ENCODE measurements at regions not wholly inside any gene's neighbourhood (a gene's known extent, or its start where the extent isn't known, plus 50 kb on each side); places are given as distances from the start of the nearest gene placed in this dataset.
A peak's percentile ranks its signal among the peaks of the same experiment; 100 is the strongest.
"Not testable (repeated sequence)": the region's sequence is repeated elsewhere in the genome, so short reads cannot be mapped to it uniquely, and the experiment has no call there.

DNA sequence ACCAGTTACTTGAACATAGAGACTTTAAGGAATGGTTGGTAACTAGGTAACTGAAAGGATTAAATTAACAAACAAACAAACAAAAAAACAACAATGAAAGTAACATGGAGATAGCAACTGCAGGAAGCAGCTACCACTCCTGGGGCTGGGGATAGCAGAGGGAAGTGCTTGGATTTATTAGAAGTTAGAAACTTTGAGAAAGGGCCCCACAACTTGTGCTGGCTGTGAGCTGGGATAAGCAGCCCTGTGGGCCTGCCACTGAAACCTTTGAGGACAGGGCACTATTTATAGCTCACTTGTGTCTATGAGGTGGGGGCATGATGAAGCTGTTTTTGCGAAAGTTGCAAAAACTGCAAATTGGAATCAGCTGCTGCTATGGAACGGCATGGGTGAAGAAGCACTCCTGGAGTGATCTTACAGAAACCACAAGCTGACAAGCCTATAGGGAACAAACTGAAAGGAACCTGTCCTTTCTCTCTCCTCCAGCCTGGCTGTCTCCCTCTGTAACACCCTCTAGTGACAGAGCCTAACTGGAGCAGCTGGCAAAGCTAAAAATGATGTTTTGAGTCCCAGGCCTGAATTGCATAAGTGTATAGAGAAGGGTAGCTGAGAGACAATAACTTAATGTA is 91.4 kb upstream of the RANBP6 start:
- H3K4me1 ChIP-seq (ENCODE audit: insufficient read depth, insufficient read length) = no peaks in the 10 kb centered on the region
- H3K36me3 ChIP-seq (ENCODE audit: insufficient read depth, insufficient read length, low read length) = no peaks in the 10 kb centered on the region
- TF ChIP-seq SUZ12 (IDR thresholded peaks at IDR 0.05; ENCODE audit: extremely low read depth, insufficient read depth, insufficient read length) (no peak), ZNF274 (IDR thresholded peaks at IDR 0.05; ENCODE audit: low read depth, low read length) (no peak), YY1 (IDR thresholded peaks at IDR 0.05; ENCODE audit: insufficient read depth, insufficient read length) (no peak)
- H3K4me3 ChIP-seq (ENCODE audit: insufficient read length, low read depth) = no peak overlapping the region
- DNase-seq (ENCODE audit: low read depth, low spot score) = peak; percentile 25
- no peak overlapping the region for H3K9ac ChIP-seq (ENCODE audit: insufficient read length, low read depth)
- H3K9me3 ChIP-seq (ENCODE audit: insufficient read depth, low read length) = no peaks in the 10 kb centered on the region
- no peaks in the 10 kb centered on the region for H3K27me3 ChIP-seq (ENCODE audit: insufficient read depth, insufficient read length)

- Histone ChIP-seq H3K4me3 (ENCODE audit: insufficient read length, low read depth) (no peak overlapping the region), H3K36me3 (ENCODE audit: insufficient read depth, insufficient read length, low read length) (no peaks in the 10 kb centered on the region), H3K4me1 (ENCODE audit: insufficient read depth, insufficient read length) (no peaks in the 10 kb centered on the region), H3K27me3 (ENCODE audit: insufficient read depth, insufficient read length) (no peaks in the 10 kb centered on the region), H3K9ac (ENCODE audit: insufficient read length, low read depth) (no peak overlapping the region), H3K9me3 (ENCODE audit: insufficient read depth, low read length) (no peaks in the 10 kb centered on the region)
- no peak for TF ChIP-seq ZNF274 (IDR thresholded peaks at IDR 0.05; ENCODE audit: low read depth, low read length)
- TF ChIP-seq YY1 (IDR thresholded peaks at IDR 0.05; ENCODE audit: insufficient read depth, insufficient read length) = no peak
- no peak for TF ChIP-seq SUZ12 (IDR thresholded peaks at IDR 0.05; ENCODE audit: extremely low read depth, insufficient read depth, insufficient read length)
- DNase-seq (ENCODE audit: low read depth, low spot score) = no peak
These were observed 90.3 kb upstream of the RANBP6 start for GRCh38 chr9:6105738-6106137.

- H3K27me3 ChIP-seq (ENCODE audit: insufficient read depth, insufficient read length); H3K4me3 ChIP-seq (ENCODE audit: insufficient read length, low read depth); H3K9ac ChIP-seq (ENCODE audit: insufficient read length, low read depth); H3K36me3 ChIP-seq (ENCODE audit: insufficient read depth, insufficient read length, low read length); DNase-seq (ENCODE audit: low read depth, low spot score); H3K9me3 ChIP-seq (ENCODE audit: insufficient read depth, low read length); H3K4me1 ChIP-seq (ENCODE audit: insufficient read depth, insufficient read length): not testable (repeated sequence)
These were observed 89.0 kb upstream of the RANBP6 start for GRCh38 chr9:6104406-6104805.

DNA sequence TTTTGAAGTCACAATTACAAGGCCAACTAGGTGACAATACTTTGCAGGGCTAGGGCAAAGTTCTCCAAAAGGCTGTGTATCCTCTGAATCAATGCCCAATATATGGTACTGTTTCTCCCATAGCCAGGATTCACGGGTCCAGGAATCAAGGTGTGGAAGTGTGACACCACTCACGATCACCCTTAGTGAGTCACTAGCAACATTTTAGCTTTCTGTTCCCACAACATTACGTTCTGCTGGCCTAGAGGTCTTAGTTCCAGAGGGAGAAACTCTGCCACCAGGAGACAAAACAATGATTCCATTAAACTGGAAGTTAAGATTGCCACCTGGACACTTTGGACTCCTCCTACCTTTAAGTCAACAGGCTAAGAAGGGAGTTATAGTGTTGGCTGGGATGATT is 88.5 kb upstream of the RANBP6 start:
- not testable (repeated sequence) for H3K9ac ChIP-seq (ENCODE audit: insufficient read length, low read depth); H3K4me3 ChIP-seq (ENCODE audit: insufficient read length, low read depth); H3K27me3 ChIP-seq (ENCODE audit: insufficient read depth, insufficient read length); DNase-seq (ENCODE audit: low read depth, low spot score); H3K4me1 ChIP-seq (ENCODE audit: insufficient read depth, insufficient read length); H3K9me3 ChIP-seq (ENCODE audit: insufficient read depth, low read length); H3K36me3 ChIP-seq (ENCODE audit: insufficient read depth, insufficient read length, low read length)

DNA sequence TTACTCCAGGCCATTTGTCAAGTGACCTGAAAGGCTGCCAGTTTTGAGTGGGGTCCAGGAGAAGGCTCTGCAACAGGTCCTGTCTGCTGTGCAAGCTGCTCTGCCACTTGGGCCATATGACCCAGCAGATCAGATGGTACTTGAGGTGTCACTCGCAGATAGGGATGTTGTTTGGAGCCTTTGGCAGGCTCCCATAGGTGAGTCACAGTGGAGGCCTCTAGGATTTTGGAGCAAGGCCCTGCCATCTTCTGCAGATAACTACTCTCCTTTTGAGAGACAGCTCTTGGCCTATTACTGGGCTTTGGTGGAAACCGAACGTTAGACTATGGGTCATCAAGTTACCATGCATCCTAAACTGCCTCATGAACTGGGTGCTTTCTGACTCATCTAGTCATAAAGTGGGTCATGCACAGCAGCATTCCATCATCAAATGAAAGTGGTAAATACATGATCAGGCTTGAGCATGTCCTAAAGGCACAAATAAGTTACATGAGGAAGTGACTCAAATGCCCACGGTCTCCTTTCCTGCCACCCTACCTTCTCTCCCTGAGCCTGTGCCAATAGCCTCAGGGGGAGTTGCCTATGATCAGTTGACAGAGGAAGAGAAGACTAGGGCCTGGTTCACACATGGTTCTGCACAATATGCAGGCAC is 87.0 kb upstream of the RANBP6 start:
- not testable (repeated sequence) for H3K4me1 ChIP-seq (ENCODE audit: insufficient read depth, insufficient read length); H3K9me3 ChIP-seq (ENCODE audit: insufficient read depth, low read length); H3K4me3 ChIP-seq (ENCODE audit: insufficient read length, low read depth); H3K27me3 ChIP-seq (ENCODE audit: insufficient read depth, insufficient read length); DNase-seq (ENCODE audit: low read depth, low spot score); H3K9ac ChIP-seq (ENCODE audit: insufficient read length, low read depth); H3K36me3 ChIP-seq (ENCODE audit: insufficient read depth, insufficient read length, low read length)

GRCh38 chr9:6101725-6102124 is 86.3 kb upstream of the RANBP6 start:
- H3K9ac ChIP-seq (ENCODE audit: insufficient read length, low read depth); H3K4me3 ChIP-seq (ENCODE audit: insufficient read length, low read depth); H3K27me3 ChIP-seq (ENCODE audit: insufficient read depth, insufficient read length); DNase-seq (ENCODE audit: low read depth, low spot score); H3K4me1 ChIP-seq (ENCODE audit: insufficient read depth, insufficient read length); H3K36me3 ChIP-seq (ENCODE audit: insufficient read depth, insufficient read length, low read length): not testable (repeated sequence)
- peaks cover 11% of the 10 kb centered on the region for H3K9me3 ChIP-seq (ENCODE audit: insufficient read depth, low read length)

DNA sequence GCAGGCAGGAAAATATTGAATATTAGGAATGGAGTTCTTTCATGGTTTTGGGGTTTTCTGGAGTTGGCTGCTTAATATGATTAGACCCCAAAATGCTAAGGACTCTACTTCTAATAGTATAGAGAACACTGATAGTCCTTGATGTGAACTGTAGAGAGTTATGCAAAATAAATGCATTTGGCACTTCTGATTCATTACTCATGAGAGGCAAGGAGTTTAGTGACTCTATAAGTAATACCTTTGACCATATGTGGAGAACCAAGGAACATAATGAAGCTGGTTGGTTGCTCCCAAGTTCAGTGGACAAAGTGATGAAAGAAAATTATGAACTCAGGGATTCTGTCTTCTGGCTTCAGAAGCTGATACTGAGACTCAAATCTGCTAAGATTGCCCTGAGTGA is 83.9 kb upstream of the RANBP6 start:
- not testable (repeated sequence) for H3K36me3 ChIP-seq (ENCODE audit: insufficient read depth, insufficient read length, low read length); DNase-seq (ENCODE audit: low read depth, low spot score); H3K4me3 ChIP-seq (ENCODE audit: insufficient read length, low read depth); H3K27me3 ChIP-seq (ENCODE audit: insufficient read depth, insufficient read length); H3K9ac ChIP-seq (ENCODE audit: insufficient read length, low read depth); H3K4me1 ChIP-seq (ENCODE audit: insufficient read depth, insufficient read length)
- H3K9me3 ChIP-seq (ENCODE audit: insufficient read depth, low read length) = peaks cover 13% of the 10 kb centered on the region

GRCh38 chr9:6098431-6098830 is 83.0 kb upstream of the RANBP6 start:
- TF ChIP-seq SUZ12 (IDR thresholded peaks at IDR 0.05; ENCODE audit: extremely low read depth, insufficient read depth, insufficient read length) (no peak), ZNF274 (IDR thresholded peaks at IDR 0.05; ENCODE audit: low read depth, low read length) (no peak), YY1 (IDR thresholded peaks at IDR 0.05; ENCODE audit: insufficient read depth, insufficient read length) (no peak)
- no peak overlapping the region for H3K9ac ChIP-seq (ENCODE audit: insufficient read length, low read depth)
- peaks cover 13% of the 10 kb centered on the region for H3K9me3 ChIP-seq (ENCODE audit: insufficient read depth, low read length)
- H3K4me1 ChIP-seq (ENCODE audit: insufficient read depth, insufficient read length) = peaks cover 2% of the 10 kb centered on the region
- H3K36me3 ChIP-seq (ENCODE audit: insufficient read depth, insufficient read length, low read length) = no peaks in the 10 kb centered on the region
- no peak overlapping the region for H3K4me3 ChIP-seq (ENCODE audit: insufficient read length, low read depth)
- no peak for DNase-seq (ENCODE audit: low read depth, low spot score)
- H3K27me3 ChIP-seq (ENCODE audit: insufficient read depth, insufficient read length) = no peaks in the 10 kb centered on the region

Data from NT2/D1 (cell line).